Kidney epithelial cell (primary cell): ENCODE measurements at regions not wholly inside any gene's neighbourhood (a gene's known extent, or its start where the extent isn't known, plus 50 kb on each side); places are given as distances from the start of the nearest gene placed in this dataset.

ENCODE experiments used
- DNase-seq: peaks from one replicate; pipeline ENCODE4 v3.0.0-alpha.2; 2010; ENCODE audit warnings: low read depth
- H3K27me3 ChIP-seq: 2 replicates; pipeline ENCODE4 v1.6.0; 2011; ENCODE audit warnings: low read length; ENCODE audit not compliant: control insufficient read depth, insufficient read depth
- H3K36me3 ChIP-seq: 2 replicates; pipeline ENCODE4 v1.5.1; 2011; ENCODE audit warnings: low read length; ENCODE audit not compliant: control insufficient read depth, insufficient read depth
- H3K4me3 ChIP-seq: 2 replicates; pipeline ENCODE4 v1.5.1; 2011; ENCODE audit warnings: low read depth, mild to moderate bottlenecking, control low read depth, low read length
- TF ChIP-seq, protein P1 (sequence below): IDR thresholded peaks from 2 replicates; pipeline ENCODE4 v1.5.1; 2011; ENCODE audit warnings: mild to moderate bottlenecking, moderate library complexity, low read length, control low read depth, inconsistent platforms; ENCODE audit not compliant: insufficient read depth, poor library complexity, severe bottlenecking

DNA sequence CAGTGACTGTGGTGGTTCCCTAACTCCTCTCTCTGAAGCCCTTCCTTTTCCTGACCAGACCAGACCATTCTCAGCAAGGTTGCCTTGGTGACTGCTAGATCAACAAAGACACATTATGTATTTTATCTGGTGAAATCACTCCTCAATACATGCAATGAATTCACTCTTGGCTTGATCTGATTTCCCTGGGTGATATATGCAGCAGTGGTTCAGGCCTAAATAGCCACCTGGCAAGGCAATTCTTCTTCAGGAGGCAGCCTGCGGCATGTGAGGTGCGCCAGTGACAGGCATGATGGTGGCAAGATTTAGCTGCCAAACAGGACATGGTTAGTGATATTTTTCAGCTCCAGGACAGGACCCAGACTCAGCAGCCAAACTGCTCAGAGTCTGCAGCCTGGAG, 350.3 kb upstream of the CCDC196 start:
- no peak for DNase-seq
- no peak overlapping the region for H3K4me3 ChIP-seq
- H3K36me3 ChIP-seq = no peaks in the 10 kb centered on the region
- TF ChIP-seq, protein P1, sequence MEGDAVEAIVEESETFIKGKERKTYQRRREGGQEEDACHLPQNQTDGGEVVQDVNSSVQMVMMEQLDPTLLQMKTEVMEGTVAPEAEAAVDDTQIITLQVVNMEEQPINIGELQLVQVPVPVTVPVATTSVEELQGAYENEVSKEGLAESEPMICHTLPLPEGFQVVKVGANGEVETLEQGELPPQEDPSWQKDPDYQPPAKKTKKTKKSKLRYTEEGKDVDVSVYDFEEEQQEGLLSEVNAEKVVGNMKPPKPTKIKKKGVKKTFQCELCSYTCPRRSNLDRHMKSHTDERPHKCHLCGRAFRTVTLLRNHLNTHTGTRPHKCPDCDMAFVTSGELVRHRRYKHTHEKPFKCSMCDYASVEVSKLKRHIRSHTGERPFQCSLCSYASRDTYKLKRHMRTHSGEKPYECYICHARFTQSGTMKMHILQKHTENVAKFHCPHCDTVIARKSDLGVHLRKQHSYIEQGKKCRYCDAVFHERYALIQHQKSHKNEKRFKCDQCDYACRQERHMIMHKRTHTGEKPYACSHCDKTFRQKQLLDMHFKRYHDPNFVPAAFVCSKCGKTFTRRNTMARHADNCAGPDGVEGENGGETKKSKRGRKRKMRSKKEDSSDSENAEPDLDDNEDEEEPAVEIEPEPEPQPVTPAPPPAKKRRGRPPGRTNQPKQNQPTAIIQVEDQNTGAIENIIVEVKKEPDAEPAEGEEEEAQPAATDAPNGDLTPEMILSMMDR = no peak
- no peaks in the 10 kb centered on the region for H3K27me3 ChIP-seq

DNA sequence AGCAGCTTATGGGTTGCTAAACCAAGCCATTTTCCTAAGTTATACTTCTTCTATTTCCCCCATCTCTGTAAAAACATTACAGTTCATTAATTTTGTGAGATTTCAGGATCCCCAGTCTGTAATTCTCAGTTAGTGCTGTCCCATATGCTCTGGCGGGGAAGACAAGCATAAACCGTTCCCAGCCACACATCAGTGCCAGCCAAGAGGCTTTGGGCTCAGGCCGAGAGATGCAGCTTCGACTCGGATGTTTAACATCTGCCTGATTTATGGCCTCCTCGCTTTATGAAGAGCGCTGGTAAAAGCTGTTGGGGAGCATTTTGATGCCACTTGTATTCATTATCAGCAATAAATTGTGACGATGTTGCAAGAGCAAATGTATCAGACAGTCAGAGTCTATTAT, 349.1 kb upstream of the CCDC196 start:
- TF ChIP-seq, protein P1 = no peak
- no peak for DNase-seq
- Histone ChIP-seq H3K4me3 (no peak overlapping the region), H3K36me3 (no peaks in the 10 kb centered on the region), H3K27me3 (no peaks in the 10 kb centered on the region)

DNA sequence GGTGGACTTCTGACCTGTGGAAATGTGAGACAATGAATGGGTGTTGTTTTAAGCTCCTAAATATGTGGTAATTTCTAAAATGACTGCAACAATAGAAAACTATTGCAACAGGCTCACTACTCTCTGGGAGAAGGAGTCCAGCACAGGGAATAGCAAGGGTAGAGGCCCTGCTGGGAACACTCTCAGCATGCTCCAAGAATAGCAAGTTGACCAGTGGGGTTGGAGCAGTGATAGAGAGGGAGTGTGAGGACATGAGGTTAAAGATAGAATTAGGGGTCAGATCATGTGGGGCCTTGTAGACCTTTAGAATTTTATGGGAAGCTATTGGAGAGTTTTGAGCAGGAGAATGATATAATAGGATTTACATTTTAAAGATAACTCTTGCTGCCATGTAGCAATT, 346.7 kb upstream of the CCDC196 start:
- DNase-seq = no peak
- Histone ChIP-seq H3K4me3 (no peak overlapping the region), H3K27me3 (no peaks in the 10 kb centered on the region), H3K36me3 (no peaks in the 10 kb centered on the region)
- TF ChIP-seq, protein P1 = no peak

DNA sequence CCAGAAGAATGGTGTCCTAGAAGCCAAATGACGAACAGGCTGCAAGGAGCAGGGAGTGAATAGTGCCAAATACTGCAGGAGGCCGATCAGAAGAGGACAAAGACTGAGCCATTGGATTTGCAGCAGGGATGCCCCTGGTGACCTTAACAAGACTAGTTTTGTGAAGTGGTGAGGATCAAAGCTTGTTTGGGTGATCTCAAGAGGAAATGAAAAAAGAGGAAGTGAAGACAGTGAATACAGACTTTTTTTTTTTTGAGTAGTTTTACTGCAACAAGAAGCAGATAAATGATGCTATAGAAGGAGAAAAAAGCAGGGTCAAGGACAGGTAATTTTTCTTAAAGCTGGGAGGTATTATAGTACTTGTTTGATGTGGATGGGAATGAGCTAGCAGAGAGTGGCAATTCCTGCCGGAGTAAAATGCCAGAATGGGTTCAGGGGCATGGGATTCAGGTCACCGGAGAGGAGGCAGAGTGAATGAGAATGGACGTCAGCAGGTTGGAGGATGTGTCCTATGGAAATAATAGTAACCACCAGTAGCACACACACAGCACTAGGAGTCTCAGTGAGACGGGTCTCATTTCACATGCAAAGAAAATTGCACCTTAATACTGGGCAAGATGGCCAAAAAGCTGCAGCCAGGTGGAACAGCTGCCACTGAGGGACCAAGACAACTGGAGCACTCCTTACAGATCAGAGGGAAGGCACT, 345.8 kb upstream of the CCDC196 start:
- no peak overlapping the region for H3K4me3 ChIP-seq
- no peak for DNase-seq
- TF ChIP-seq, protein P1 = no peak
- no peaks in the 10 kb centered on the region for H3K27me3 ChIP-seq
- H3K36me3 ChIP-seq = no peaks in the 10 kb centered on the region

DNA sequence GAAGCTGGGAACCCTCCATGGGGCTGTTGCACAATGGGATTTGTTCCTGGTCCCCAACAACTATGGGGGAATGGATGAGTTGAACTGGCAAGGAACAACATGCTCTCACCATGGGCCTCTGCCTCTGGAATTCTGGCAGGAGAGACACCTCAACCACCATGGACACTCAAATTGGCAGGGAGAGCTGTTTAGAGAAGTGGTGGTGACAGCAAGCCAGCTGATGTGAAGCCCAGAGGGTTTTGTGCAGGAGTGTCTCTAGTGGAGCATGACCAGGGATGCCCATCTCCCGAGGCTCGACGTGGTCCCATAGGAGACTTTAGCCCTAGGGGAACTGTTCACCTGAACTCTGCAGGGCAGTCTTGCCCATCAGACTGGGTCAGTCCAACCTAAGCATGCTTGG, 345.2 kb upstream of the CCDC196 start:
- Histone ChIP-seq H3K27me3 (no peaks in the 10 kb centered on the region), H3K4me3 (no peak overlapping the region), H3K36me3 (no peaks in the 10 kb centered on the region)
- TF ChIP-seq, protein P1 = no peak
- no peak for DNase-seq

DNA sequence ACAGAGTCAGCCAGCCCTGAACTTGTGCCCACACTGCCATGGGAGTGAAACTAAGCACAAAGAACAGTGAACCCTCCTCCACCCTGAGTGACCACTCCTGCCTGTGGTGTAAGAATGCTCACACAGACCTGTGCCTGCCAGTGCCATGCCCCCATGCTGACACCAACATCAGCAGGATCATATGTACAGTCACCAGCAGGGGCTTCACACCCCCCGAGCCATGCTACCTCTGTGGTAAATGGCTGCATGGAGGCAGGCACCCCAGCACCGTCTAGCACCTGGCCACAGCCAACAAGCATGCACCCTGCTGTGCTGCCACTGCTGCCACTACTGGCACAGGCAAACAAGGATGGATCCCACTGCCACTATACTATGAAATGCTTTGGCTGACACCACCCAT, 344.4 kb upstream of the CCDC196 start:
- Histone ChIP-seq H3K4me3 (no peak overlapping the region), H3K27me3 (no peaks in the 10 kb centered on the region), H3K36me3 (no peaks in the 10 kb centered on the region)
- TF ChIP-seq, protein P1 = no peak
- DNase-seq = no peak
